T47D (cell line): ENCODE measurements at regions not wholly inside any gene's neighbourhood (a gene's known extent, or its start where the extent isn't known, plus 50 kb on each side); places are given as distances from the start of the nearest gene placed in this dataset.
A peak's percentile ranks its signal among the peaks of the same experiment; 100 is the strongest.

Source experiments
- DNase-seq, 2 experiments: peaks; one replicate each; pipeline versions ENCODE4 v3.0.0 to v3.0.0-alpha.2; 2011 to 2012; ENCODE audit warnings: low read depth in 1 of 2, low spot score in 1 of 2
- JUND ChIP-seq: IDR thresholded peaks from 2 replicates; pipeline ENCODE4 v1.6.1; 2012; ENCODE audit warnings: low read depth
- in situ Hi-C: cut with HindIII; loops from 2 replicates; pipeline ENCODE4 v1.10.0; 2016; ENCODE audit warnings: low sequenced_read_pairs, low pct_unique_long_range_greater_than_20kb

DNA sequence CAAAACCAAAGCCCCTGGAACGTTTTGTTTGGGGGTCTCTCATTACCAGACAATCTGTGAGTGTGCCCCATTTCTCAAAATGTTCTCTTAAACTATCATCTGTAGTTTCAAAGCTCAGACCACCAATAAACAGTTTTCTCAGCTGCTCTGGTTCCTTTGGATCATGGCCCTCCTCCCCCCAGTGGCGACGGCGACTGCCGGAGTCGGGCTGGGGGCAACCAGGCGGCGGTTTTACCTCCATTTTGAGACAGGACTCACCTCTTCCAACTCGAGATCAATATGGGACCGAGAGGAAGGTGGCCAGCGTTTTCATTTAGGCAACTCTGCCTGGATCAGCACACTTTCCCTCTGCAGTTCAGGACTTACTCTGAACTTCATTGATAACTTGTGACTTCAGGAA, 141.5 kb upstream of the ZNF32 start:
- no peak for TF ChIP-seq JUND
- in situ Hi-C loops = no loop called here
- DNase-seq = no peak

GRCh38 chr10:43785252-43785651, 136.6 kb upstream of the ZNF32 start:
- no peak for TF ChIP-seq JUND
- in situ Hi-C loops = no loop called here

GRCh38 chr10:43782814-43783213, 134.1 kb upstream of the ZNF32 start:
- DNase-seq = no peak
- TF ChIP-seq JUND = no peak
- in situ Hi-C loops = no loop called here

More at GRCh38 chr10:43785252-43785651, 136.6 kb upstream of the ZNF32 start:
- peak in 1 of 2 experiments; percentile 64 for DNase-seq

DNA sequence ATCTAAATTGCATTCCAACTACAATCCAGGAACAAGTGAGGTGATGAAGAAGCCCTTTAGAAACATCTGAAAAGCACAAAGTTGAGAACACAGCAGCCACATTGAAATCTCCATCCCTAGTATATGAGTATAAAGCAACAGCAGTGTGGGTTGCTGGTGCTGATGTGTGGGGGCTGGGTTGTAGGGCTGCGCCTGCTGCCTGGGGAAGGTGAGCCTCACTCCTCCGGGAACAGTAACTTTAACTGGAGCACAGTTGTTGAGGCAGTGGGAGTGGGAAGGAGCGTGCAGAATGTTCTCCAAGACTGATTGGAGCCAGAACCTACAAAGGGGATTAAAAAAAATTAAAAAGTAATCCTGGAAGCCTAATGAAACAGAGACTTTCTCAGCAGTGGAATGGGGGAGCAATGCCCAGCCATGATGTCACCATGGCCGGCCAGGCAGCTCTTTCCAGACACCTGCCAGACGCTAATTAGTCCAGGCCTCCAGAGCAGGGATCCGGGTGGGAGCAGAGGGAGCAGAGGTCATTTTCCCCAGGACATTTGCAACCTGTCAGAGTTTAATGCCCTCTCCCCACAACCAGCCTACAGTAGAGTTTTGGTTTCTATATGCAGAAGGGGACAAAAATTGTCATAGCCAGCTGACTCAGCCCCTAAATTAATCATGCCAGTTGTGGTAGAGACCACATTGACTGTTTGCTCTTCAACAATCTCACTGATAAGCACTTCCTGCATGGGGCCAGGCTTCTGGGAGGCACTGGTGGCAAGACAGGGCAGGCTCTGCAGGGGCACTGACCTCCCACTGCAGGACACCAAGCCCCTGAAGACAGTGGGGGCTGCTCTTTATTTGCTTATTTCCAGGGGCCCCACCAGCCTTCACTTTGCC, 133.0 kb upstream of the ZNF32 start:
- in situ Hi-C loops = no loop called here
- no peak for DNase-seq

GRCh38 chr10:43778571-43778970, 129.9 kb upstream of the ZNF32 start:
- TF ChIP-seq JUND = no peak
- in situ Hi-C loops = no loop called here
- peak; percentile 33 to 74 for DNase-seq

More for the DNA sequence above, 133.0 kb upstream of the ZNF32 start:
- TF ChIP-seq JUND = no peak

DNA sequence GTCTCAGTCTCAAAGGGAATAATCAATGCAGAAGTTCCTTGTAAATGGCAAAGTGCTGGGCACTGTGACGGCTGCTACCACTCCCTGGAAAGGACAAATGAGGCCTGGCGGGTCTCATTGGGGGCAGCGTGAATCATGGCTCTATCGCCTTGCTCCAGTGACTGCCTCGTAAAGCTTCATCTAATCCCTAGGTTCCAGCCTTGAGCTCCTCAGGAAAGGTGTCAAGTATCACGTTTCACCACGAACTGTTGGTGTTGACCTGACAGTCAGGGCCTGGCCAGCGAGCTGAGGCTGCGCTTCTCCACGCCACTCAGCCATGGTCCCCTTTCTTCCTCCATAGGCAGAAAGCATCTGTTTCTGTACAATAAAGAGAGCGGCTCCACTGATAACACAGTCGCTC, 126.7 kb upstream of the ZNF32 start:
- in situ Hi-C loops = no loop called here
- no peak for DNase-seq
- TF ChIP-seq JUND = no peak

GRCh38 chr10:43774234-43774769, 125.6 kb upstream of the ZNF32 start:
- TF ChIP-seq JUND = no peak
- DNase-seq = no peak
- in situ Hi-C loops = no loop called here

- in situ Hi-C loops = no loop called here
- no peak for TF ChIP-seq JUND
- DNase-seq = no peak
Observed at GRCh38 chr10:43773736-43774135, 125.1 kb upstream of the ZNF32 start.

GRCh38 chr10:43772171-43772570, 123.5 kb upstream of the ZNF32 start:
- no peak for TF ChIP-seq JUND
- in situ Hi-C loops = no loop called here
- no peak for DNase-seq

- TF ChIP-seq JUND = no peak
- no peak for DNase-seq
- in situ Hi-C loops = no loop called here
Observed at GRCh38 chr10:43771675-43772074, 123.0 kb upstream of the ZNF32 start.

DNA sequence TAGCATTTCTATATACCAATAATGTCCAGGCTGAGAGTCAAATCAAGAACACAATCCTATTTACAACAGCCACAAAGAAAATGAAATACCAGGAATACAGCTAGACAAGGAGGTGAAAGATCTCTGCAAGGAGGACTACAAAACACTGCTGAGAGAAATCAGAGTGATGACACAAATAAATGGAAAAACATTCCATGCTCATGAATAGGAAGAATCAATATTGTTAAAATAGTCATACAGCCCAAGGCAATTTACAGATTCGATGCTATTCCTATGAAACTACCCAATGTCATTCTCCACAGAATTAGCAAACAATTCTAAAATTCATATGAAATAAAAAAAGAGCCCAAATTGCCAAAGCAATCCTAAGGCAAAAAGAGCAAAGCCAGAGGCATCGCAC, 116.8 kb upstream of the ZNF32 start:
- no peak for DNase-seq
- in situ Hi-C loops = no loop called here
- no peak for TF ChIP-seq JUND

DNA sequence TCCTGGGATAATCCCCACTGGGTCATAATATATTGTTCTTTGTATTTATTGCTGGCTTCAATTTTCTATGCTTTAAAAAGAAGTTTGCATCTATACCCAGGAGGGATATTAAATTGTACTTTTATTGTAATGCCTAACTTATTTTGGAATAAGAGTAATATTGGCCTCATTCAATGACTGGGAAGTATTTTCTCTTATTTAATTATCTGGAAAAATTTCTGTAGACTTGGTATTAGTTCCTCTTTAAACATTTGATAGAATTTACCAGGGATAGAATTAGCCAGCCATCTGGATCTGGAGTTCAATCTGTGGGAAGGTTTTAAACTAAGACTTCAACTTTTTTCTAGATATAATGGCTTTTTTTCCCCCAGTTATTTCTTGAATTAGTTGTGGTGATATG, 115.2 kb upstream of the ZNF32 start:
- no peak for DNase-seq
- TF ChIP-seq JUND = no peak
- in situ Hi-C loops = no loop called here

- DNase-seq = no peak
- TF ChIP-seq JUND = no peak
- in situ Hi-C loops = no loop called here
Observed at GRCh38 chr10:43760514-43760913, 111.8 kb upstream of the ZNF32 start.
